ENCODE measurements at regions not wholly inside any gene's neighbourhood (a gene's known extent, or its start where the extent isn't known, plus 50 kb on each side); places are given as distances from the start of the nearest gene placed in this dataset.

- TF ChIP-seq CTCF (IDR thresholded peaks at IDR 0.05), result no peak
- TF ChIP-seq POLR2A (IDR thresholded peaks at IDR 0.05), result no peak
Measured at GRCh38 chr2:38446906-38447561, 70.0 kb upstream of the ATL2 start.
